ENCODE measurements at regions not wholly inside any gene's neighbourhood (a gene's known extent, or its start where the extent isn't known, plus 50 kb on each side); places are given as distances from the start of the nearest gene placed in this dataset.
"Not testable (repeated sequence)": the region's sequence is repeated elsewhere in the genome, so short reads cannot be mapped to it uniquely, and the experiment has no call there.

DNA sequence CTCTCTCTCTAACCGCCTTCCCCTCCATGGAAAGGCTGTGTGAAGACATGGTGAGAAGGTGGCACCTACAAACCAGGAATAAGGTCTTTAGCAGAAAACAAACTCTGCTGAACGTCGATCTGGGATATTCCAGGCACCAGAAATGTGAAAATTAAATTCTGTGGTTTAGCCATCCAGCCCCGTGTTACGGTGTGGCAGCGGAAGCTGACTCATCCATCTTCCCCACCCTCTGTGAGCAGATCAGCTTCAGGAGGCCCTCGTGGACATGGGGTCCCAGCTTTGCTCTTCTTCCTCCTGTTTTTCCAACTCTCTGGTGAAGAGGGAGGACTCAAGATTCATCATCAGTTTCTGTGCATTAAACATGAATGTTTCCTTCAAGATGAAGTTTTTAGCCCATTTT, 1164.8 kb downstream of the RPIA start:
- not testable (repeated sequence) for H2BK120ac ChIP-seq (ENCODE audit: low read depth, low read length); DNase-seq (ENCODE audit: low spot score); H2BK5ac ChIP-seq (ENCODE audit: low read length); H3K36me3 ChIP-seq (replicated peaks in 1 of 2; ENCODE audit: control insufficient read depth in 2 of 2, insufficient read depth in 2 of 2, low read length in 2 of 2); H2BK12ac ChIP-seq (ENCODE audit: low read length); H3K9me3 ChIP-seq (replicated peaks in 1 of 2; ENCODE audit: control insufficient read depth in 2 of 2, insufficient read depth in 1 of 2, low read depth in 1 of 2, low read length in 2 of 2); H3K23ac ChIP-seq (ENCODE audit: low read depth, low read length, poor library complexity); H3K4ac ChIP-seq (ENCODE audit: low read length); H3K18ac ChIP-seq (ENCODE audit: low read length); H3K79me1 ChIP-seq (ENCODE audit: low read depth, low read length); H2AFZ ChIP-seq (ENCODE audit: low read length); H3K4me1 ChIP-seq (ENCODE audit: control insufficient read depth in 2 of 2, insufficient read depth in 1 of 2, low read depth in 1 of 2, low read length in 2 of 2); H3K27me3 ChIP-seq (ENCODE audit: control insufficient read depth in 3 of 3, insufficient read depth in 3 of 3, low read depth in 1 of 3, low read length in 3 of 3); H4K8ac ChIP-seq (ENCODE audit: low read depth, low read length); H4K91ac ChIP-seq (ENCODE audit: low read depth, low read length, poor library complexity); H3K4me3 ChIP-seq (ENCODE audit: low read length in 2 of 2); H3K9ac ChIP-seq (ENCODE audit: low read depth, low read length, poor library complexity); H3K14ac ChIP-seq (ENCODE audit: low read length); H2BK15ac ChIP-seq (ENCODE audit: low read length); H2AK5ac ChIP-seq (ENCODE audit: low read depth, low read length); H3K27ac ChIP-seq (replicated peaks; ENCODE audit: low read length); H3K4me2 ChIP-seq (ENCODE audit: insufficient read depth, low read length, poor library complexity, severe bottlenecking)
- WGBS, 2 donors (ENCODE audit: extremely low coverage in 2 of 2, insufficient read length in 2 of 2, insufficient replicate concordance in 1 of 2) = no CpG with 5 or more reads among the region's 7 CpGs

DNA sequence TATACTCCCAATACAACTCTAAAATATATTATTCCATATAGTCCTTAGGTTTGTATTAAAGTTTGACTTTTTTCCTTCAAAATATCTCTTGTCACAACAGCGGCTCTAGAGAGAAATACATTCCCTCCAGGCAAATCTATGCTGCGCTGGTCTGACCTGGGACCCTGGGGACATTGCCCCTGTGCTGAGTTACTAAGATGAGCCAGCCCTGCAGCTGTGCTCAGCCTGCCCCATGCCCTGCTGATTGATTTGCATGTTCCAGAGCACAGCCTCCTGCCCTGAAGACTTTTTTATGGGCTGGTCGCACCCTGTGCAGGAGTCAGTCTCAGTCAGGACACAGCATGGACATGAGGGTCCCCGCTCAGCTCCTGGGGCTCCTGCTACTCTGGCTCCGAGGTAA, 1170.7 kb downstream of the RPIA start:
- DNase-seq (ENCODE audit: low spot score); H2BK15ac ChIP-seq (ENCODE audit: low read length); H3K36me3 ChIP-seq (replicated peaks in 1 of 2; ENCODE audit: control insufficient read depth in 2 of 2, insufficient read depth in 2 of 2, low read length in 2 of 2); H2AFZ ChIP-seq (ENCODE audit: low read length); H3K4me2 ChIP-seq (ENCODE audit: insufficient read depth, low read length, poor library complexity, severe bottlenecking); H3K4me1 ChIP-seq (ENCODE audit: control insufficient read depth in 2 of 2, insufficient read depth in 1 of 2, low read depth in 1 of 2, low read length in 2 of 2); H3K23ac ChIP-seq (ENCODE audit: low read depth, low read length, poor library complexity); H3K9me3 ChIP-seq (replicated peaks in 1 of 2; ENCODE audit: control insufficient read depth in 2 of 2, insufficient read depth in 1 of 2, low read depth in 1 of 2, low read length in 2 of 2); H2BK5ac ChIP-seq (ENCODE audit: low read length); H4K91ac ChIP-seq (ENCODE audit: low read depth, low read length, poor library complexity); H3K9ac ChIP-seq (ENCODE audit: low read depth, low read length, poor library complexity); H3K14ac ChIP-seq (ENCODE audit: low read length); H2BK120ac ChIP-seq (ENCODE audit: low read depth, low read length); H3K27ac ChIP-seq (replicated peaks; ENCODE audit: low read length); H2BK12ac ChIP-seq (ENCODE audit: low read length); H3K79me1 ChIP-seq (ENCODE audit: low read depth, low read length); H3K27me3 ChIP-seq (ENCODE audit: control insufficient read depth in 3 of 3, insufficient read depth in 3 of 3, low read depth in 1 of 3, low read length in 3 of 3); H4K8ac ChIP-seq (ENCODE audit: low read depth, low read length); H2AK5ac ChIP-seq (ENCODE audit: low read depth, low read length); H3K18ac ChIP-seq (ENCODE audit: low read length); H3K4me3 ChIP-seq (ENCODE audit: low read length in 2 of 2); H3K4ac ChIP-seq (ENCODE audit: low read length): not testable (repeated sequence)
- no CpG with 5 or more reads among the region's 5 CpGs for WGBS, 2 donors (ENCODE audit: extremely low coverage in 2 of 2, insufficient read length in 2 of 2, insufficient replicate concordance in 1 of 2)

DNA sequence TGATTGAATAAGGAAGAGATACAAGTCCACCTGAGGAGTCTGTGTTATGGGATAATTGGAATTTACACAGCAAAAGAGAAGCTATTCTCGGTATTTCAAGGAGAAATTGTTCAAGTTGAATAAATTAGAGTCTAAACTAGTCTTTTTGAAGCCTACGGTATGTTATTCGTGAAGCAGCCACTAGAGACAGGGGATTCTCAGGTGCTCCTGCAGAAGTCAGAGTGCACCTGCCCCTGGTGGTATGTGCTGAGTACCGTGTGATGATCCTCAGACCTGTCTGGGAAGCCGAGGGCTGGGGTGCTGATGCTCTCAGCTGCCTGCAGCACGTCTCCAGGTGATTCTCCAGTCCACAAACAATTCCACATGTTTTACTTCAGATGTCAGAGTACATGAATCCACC, 1171.7 kb downstream of the RPIA start:
- not testable (repeated sequence) for H3K4ac ChIP-seq (ENCODE audit: low read length); H2BK15ac ChIP-seq (ENCODE audit: low read length); H3K9me3 ChIP-seq (replicated peaks in 1 of 2; ENCODE audit: control insufficient read depth in 2 of 2, insufficient read depth in 1 of 2, low read depth in 1 of 2, low read length in 2 of 2); H4K8ac ChIP-seq (ENCODE audit: low read depth, low read length); H2BK12ac ChIP-seq (ENCODE audit: low read length); H3K79me1 ChIP-seq (ENCODE audit: low read depth, low read length); H3K27me3 ChIP-seq (ENCODE audit: control insufficient read depth in 3 of 3, insufficient read depth in 3 of 3, low read depth in 1 of 3, low read length in 3 of 3); H3K14ac ChIP-seq (ENCODE audit: low read length); H3K27ac ChIP-seq (replicated peaks; ENCODE audit: low read length); H2BK5ac ChIP-seq (ENCODE audit: low read length); H2AFZ ChIP-seq (ENCODE audit: low read length); H3K36me3 ChIP-seq (replicated peaks in 1 of 2; ENCODE audit: control insufficient read depth in 2 of 2, insufficient read depth in 2 of 2, low read length in 2 of 2); H3K4me1 ChIP-seq (ENCODE audit: control insufficient read depth in 2 of 2, insufficient read depth in 1 of 2, low read depth in 1 of 2, low read length in 2 of 2); H3K4me2 ChIP-seq (ENCODE audit: insufficient read depth, low read length, poor library complexity, severe bottlenecking); H3K18ac ChIP-seq (ENCODE audit: low read length); H3K23ac ChIP-seq (ENCODE audit: low read depth, low read length, poor library complexity); H2BK120ac ChIP-seq (ENCODE audit: low read depth, low read length); H4K91ac ChIP-seq (ENCODE audit: low read depth, low read length, poor library complexity); H3K9ac ChIP-seq (ENCODE audit: low read depth, low read length, poor library complexity); DNase-seq (ENCODE audit: low spot score); H3K4me3 ChIP-seq (ENCODE audit: low read length in 2 of 2); H2AK5ac ChIP-seq (ENCODE audit: low read depth, low read length)
- no CpG with 5 or more reads among the region's 6 CpGs for WGBS, 2 donors (ENCODE audit: extremely low coverage in 2 of 2, insufficient read length in 2 of 2, insufficient replicate concordance in 1 of 2)

DNA sequence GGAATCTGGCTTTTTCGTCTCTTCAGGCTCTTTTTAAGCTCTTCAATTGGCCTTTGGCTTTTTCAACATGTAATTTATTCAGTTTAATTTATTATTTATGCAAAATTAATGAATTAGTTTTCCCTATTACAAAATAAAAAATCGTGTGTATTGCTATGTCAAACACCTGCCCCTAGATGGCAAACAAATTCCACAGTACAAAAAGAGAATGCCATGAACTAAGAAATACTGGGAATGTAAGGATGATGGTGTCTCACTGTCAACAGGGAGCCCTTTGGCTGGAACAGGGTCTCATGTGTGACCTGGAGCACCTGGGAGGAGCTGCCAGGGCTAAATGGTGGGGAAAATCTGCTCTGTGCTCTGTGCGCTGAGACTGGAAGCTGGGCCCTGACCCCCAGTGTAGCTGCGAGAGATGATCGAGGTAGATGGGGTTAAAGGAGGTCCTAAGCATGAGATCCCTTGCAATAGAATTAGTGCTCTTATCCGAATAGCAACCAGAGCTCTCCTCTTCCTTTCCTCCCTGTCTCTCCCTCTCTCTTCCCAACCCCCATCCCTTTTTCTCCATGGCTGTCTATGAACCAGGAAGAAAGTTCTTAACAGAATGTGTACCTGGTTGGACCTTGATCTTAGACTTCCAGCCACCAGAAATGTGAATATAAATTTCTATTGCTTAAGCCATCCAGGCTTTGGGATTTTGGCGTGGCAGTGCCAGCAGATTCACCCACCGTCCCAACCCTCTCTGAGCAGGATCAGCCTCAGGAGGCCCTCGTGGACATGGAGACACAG, 1183.5 kb downstream of the RPIA start:
- not testable (repeated sequence) for H2AK5ac ChIP-seq (ENCODE audit: low read depth, low read length); H3K4ac ChIP-seq (ENCODE audit: low read length); H3K36me3 ChIP-seq (replicated peaks in 1 of 2; ENCODE audit: control insufficient read depth in 2 of 2, insufficient read depth in 2 of 2, low read length in 2 of 2); H4K91ac ChIP-seq (ENCODE audit: low read depth, low read length, poor library complexity); H2BK15ac ChIP-seq (ENCODE audit: low read length); H2BK120ac ChIP-seq (ENCODE audit: low read depth, low read length); H2BK12ac ChIP-seq (ENCODE audit: low read length); H3K4me3 ChIP-seq (ENCODE audit: low read length in 2 of 2); H3K4me2 ChIP-seq (ENCODE audit: insufficient read depth, low read length, poor library complexity, severe bottlenecking); H3K4me1 ChIP-seq (ENCODE audit: control insufficient read depth in 2 of 2, insufficient read depth in 1 of 2, low read depth in 1 of 2, low read length in 2 of 2); H2BK5ac ChIP-seq (ENCODE audit: low read length); H3K18ac ChIP-seq (ENCODE audit: low read length); H3K27me3 ChIP-seq (ENCODE audit: control insufficient read depth in 3 of 3, insufficient read depth in 3 of 3, low read depth in 1 of 3, low read length in 3 of 3); H3K9ac ChIP-seq (ENCODE audit: low read depth, low read length, poor library complexity); H4K8ac ChIP-seq (ENCODE audit: low read depth, low read length); H3K79me1 ChIP-seq (ENCODE audit: low read depth, low read length); H3K9me3 ChIP-seq (replicated peaks in 1 of 2; ENCODE audit: control insufficient read depth in 2 of 2, insufficient read depth in 1 of 2, low read depth in 1 of 2, low read length in 2 of 2); DNase-seq (ENCODE audit: low spot score); H3K14ac ChIP-seq (ENCODE audit: low read length); H3K27ac ChIP-seq (replicated peaks; ENCODE audit: low read length); H3K23ac ChIP-seq (ENCODE audit: low read depth, low read length, poor library complexity); H2AFZ ChIP-seq (ENCODE audit: low read length)
- no CpG with 5 or more reads among the region's 9 CpGs for WGBS, 2 donors (ENCODE audit: extremely low coverage in 2 of 2, insufficient read length in 2 of 2, insufficient replicate concordance in 1 of 2)
